MM.1S (cell line): ENCODE measurements at regions not wholly inside any gene's neighbourhood (a gene's known extent, or its start where the extent isn't known, plus 50 kb on each side); places are given as distances from the start of the nearest gene placed in this dataset.

Source experiments
- EZH2 ChIP-seq: fragments of 300-600 bp; sonication (generic); optimal IDR thresholded peaks from 2 replicates; pipeline ENCODE3; 2017; ENCODE audit warnings: low read depth, mild to moderate bottlenecking, antibody characterized with exemption, low read length, mixed read lengths
- EZH2phosphoT487 ChIP-seq: fragments of 300-600 bp; sonication (generic); IDR thresholded peaks from 2 replicates; pipeline ENCODE4 v1.6.1; 2018; ENCODE audit warnings: antibody characterized with exemption, low read length
- TF ChIP-seq, protein P1 (sequence below): fragments of 300-600 bp; sonication (generic); IDR thresholded peaks from 2 replicates; pipeline ENCODE4 v1.5.1; 2016; ENCODE audit warnings: antibody characterized with exemption, low read length, mixed read lengths

DNA sequence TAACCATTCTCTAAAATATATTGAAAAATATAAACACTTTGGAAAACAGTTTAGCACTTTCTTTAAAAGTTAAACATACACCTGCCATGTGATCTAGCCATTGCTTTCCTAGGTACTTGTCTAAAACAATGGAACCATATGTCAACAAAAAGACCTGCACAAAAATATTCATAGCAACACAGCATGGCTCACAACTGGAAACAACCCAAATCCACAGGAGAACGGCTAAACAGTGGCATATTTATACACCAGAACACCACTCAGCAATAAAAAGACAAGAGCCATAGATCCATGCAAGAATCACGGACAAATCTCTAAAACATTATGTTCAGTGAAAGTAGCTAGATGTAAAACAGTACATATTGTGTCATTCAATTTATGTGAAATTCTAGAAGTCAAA lies 221.3 kb upstream of the UBE2E2 start:
- TF ChIP-seq, protein P1, sequence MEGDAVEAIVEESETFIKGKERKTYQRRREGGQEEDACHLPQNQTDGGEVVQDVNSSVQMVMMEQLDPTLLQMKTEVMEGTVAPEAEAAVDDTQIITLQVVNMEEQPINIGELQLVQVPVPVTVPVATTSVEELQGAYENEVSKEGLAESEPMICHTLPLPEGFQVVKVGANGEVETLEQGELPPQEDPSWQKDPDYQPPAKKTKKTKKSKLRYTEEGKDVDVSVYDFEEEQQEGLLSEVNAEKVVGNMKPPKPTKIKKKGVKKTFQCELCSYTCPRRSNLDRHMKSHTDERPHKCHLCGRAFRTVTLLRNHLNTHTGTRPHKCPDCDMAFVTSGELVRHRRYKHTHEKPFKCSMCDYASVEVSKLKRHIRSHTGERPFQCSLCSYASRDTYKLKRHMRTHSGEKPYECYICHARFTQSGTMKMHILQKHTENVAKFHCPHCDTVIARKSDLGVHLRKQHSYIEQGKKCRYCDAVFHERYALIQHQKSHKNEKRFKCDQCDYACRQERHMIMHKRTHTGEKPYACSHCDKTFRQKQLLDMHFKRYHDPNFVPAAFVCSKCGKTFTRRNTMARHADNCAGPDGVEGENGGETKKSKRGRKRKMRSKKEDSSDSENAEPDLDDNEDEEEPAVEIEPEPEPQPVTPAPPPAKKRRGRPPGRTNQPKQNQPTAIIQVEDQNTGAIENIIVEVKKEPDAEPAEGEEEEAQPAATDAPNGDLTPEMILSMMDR: no peak
- no peak for TF ChIP-seq EZH2
- TF ChIP-seq EZH2phosphoT487: no peak
